UCSD-AML1 (cell line): ENCODE measurements at regions not wholly inside any gene's neighbourhood (a gene's known extent, or its start where the extent isn't known, plus 50 kb on each side); places are given as distances from the start of the nearest gene placed in this dataset.

Source experiments
- DNase-seq: peaks from one replicate; lab custom pipeline; 2025; ENCODE audit not compliant: unreplicated experiment; lab: John Stamatoyannopoulos, UW

- no peak for DNase-seq
Measured at GRCh38 chr17:70859829-70860228, 690.5 kb downstream of the KCNJ2 start.

- no peak for DNase-seq
Measured at GRCh38 chr17:70862295-70862694, 693.0 kb downstream of the KCNJ2 start.

- DNase-seq: no peak
Measured at GRCh38 chr17:70863436-70864248, 694.3 kb downstream of the KCNJ2 start.

- no peak for DNase-seq
Measured at GRCh38 chr17:70865993-70866804, 696.9 kb downstream of the KCNJ2 start.

GRCh38 chr17:70868149-70868548, 698.8 kb downstream of the KCNJ2 start:
- no peak for DNase-seq

GRCh38 chr17:70869402-70870085, 700.2 kb downstream of the KCNJ2 start:
- no peak for DNase-seq

GRCh38 chr17:70871180-70871818, 702.0 kb downstream of the KCNJ2 start:
- DNase-seq: no peak

- no peak for DNase-seq
Measured at GRCh38 chr17:70872103-70872502, 702.8 kb downstream of the KCNJ2 start.

- no peak for DNase-seq
Measured at GRCh38 chr17:70875729-70876310, 706.5 kb downstream of the KCNJ2 start.

GRCh38 chr17:70878879-70879278, 709.5 kb downstream of the KCNJ2 start:
- DNase-seq: no peak

GRCh38 chr17:70879401-70879800, 710.1 kb downstream of the KCNJ2 start:
- no peak for DNase-seq

- no peak for DNase-seq
Measured at GRCh38 chr17:70881093-70881492, 711.8 kb downstream of the KCNJ2 start.

- no peak for DNase-seq
Measured at GRCh38 chr17:70882504-70882903, 713.2 kb downstream of the KCNJ2 start.

- no peak for DNase-seq
Measured at GRCh38 chr17:70886648-70887047, 717.3 kb downstream of the KCNJ2 start.

GRCh38 chr17:70888324-70888723, 719.0 kb downstream of the KCNJ2 start:
- DNase-seq: no peak

- no peak for DNase-seq
Measured at GRCh38 chr17:70891306-70891705, 722.0 kb downstream of the KCNJ2 start.

GRCh38 chr17:70892527-70892926, 723.2 kb downstream of the KCNJ2 start:
- DNase-seq: no peak

GRCh38 chr17:70896843-70897242, 727.5 kb downstream of the KCNJ2 start:
- DNase-seq: no peak

GRCh38 chr17:70897446-70897845, 728.1 kb downstream of the KCNJ2 start:
- DNase-seq: no peak

GRCh38 chr17:70901870-70902269, 732.5 kb downstream of the KCNJ2 start:
- DNase-seq: no peak

- no peak for DNase-seq
Measured at GRCh38 chr17:70905796-70906195, 736.5 kb downstream of the KCNJ2 start.
